NCI-H510A treated with DMSO at 0.1 percent for 48 hours (cell line): ENCODE measurements at regions not wholly inside any gene's neighbourhood (a gene's known extent, or its start where the extent isn't known, plus 50 kb on each side); places are given as distances from the start of the nearest gene placed in this dataset.

Experiments used
- DNase-seq: peaks from one replicate; lab custom pipeline; 2025; lab: John Stamatoyannopoulos, UW

DNA sequence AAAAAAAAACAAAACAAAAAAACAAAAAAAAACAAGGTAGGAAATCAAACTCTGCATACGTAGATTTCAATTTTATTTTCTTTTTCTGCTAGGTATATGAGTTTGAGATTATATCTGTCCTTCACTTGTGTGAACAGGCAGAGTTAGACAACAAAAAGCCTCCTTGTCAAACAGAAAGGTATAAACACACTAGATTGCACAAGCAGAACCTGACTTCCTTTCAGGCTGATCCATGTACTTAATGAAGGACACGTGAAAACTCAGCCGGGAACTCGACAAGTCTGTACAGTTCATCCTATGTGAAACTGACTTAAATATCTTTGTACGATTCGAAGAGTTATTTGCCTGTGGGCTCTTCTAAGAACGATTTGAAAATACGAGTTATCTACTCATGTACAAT is 254.1 kb downstream of the ARL4A start:
- peak; percentile 70 for DNase-seq

DNA sequence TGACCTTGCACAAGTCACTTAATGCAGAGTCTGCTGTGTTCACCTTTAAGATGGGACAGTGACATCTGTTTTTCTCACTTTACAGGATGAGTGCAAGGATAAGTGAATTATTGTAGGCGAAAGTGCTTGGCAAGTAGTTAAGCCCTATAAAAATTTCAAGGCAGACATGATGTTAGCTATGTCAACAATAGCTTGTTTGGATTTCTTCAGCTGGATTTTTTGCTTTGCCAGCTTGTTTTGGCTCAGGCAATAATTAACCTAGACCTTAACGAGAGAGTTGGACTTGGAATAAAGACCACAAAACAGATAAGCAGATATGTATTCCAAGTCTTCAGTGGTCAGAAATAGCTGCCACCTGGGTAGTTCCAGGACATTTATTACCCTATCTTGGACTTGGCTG is 255.2 kb downstream of the ARL4A start:
- DNase-seq, result peak; percentile 74

DNA sequence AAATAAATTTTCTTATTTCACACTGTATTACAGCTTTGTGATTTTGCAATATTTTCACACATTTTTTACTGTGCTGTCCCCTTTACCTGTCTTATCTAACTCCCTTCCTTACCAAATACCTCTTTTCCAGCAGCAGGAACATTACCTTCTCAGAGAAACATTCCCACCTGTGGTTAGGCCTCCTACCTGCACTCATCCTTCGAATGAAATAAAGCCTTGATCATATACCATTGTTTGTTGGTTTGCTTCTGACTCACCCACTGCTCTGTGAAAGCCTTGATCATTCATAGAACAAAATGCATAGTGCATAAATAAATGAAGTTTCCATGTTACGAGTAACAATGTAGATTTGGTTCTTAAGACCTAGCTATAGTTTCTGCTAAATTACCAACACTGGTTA is 256.3 kb downstream of the ARL4A start:
- DNase-seq, result no peak

DNA sequence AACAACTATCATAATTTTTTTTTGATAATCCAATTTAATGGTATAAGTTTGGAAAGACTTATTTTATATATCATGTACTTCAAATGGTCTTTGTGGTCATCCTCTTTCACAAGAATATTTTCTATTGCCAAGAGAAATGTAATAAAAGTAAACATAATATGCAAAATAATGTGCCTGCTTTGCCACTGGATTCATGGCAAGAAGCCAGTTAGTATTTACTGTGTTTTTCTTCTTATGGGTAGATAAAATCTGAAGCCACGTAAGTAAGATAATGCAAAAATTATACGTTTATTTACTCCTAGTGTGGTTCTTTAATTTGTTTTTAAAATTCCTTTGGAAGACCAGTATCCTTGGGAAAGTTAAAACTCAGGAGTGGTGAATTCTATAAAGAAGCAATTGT is 258.5 kb downstream of the ARL4A start:
- DNase-seq, result no peak

DNA sequence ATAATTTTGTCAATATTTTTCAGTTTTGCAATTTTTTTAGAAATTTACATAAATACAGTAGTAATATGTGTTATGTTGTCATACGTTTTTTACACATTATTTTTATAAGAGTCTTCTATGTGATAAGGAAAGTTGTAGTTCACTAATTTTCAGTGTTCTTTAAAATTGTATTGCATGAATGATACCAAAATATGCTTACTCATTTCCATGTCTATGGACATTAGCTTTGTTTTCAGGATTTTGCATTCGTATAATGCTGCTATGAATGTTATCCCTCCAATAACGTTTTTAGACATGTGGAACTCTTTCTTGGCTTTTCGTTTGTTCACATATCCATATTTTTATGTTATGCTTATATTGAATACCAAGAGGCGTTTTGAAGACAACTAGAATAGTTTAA is 260.0 kb downstream of the ARL4A start:
- DNase-seq, result no peak

DNA sequence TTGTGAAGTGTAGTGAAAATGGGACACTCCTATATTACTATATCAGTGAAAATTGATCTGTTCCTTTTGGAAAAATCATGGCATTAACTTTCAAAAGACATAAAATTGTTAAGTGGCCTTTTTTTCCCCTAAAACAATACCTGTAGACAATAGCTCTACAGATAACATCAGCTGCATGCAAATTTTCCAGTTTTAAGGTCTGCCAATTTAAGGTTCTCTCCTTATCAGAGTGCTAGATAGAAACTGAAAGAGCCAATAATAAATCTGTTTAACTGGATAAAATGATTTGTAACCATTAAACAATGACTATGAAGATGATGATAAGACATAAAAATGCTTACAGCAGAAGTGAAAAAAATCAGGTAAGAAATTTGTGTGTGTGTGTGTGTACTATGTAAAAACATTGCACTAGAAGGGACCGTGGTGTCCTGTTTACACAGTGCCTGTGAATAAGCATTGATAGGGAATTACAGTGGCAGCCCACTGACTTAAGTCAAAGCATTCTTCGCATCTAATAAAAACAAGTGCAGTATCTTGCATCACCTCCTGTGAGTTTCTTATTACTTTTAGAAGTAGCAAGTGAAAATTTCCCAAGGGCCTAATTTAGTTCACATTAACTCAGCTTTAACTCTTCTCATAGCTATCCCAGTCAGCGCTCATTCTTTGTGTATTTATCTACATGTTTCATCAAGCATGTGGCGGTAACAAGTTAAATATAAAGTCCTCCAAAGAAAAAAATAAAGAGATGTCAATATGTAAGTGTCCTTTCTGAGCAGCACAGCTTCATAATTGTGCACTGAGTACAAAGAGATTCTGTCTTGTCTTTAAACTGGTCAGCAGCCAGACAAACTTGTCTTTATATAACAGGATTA is 261.9 kb downstream of the ARL4A start:
- no peak for DNase-seq

DNA sequence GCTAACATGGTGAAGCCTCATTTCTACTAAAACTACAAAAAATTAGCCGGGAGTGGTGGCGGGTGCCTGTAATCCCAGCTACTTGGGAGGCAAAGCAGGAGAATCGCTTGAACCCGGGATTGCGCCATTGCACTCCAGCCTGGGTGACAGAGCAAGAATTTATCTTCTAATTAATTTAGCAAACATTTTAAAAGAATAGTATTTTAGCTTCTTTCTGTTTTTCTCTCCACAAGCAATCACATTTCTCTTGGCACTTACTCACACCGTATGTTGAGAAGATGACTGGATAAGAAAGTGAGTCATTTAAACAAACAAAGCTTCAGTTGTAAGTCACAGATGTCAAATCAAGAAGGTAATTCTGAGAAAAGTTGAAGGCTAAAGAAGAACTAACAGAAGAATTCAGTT is 264.0 kb downstream of the ARL4A start:
- DNase-seq, result no peak

DNA sequence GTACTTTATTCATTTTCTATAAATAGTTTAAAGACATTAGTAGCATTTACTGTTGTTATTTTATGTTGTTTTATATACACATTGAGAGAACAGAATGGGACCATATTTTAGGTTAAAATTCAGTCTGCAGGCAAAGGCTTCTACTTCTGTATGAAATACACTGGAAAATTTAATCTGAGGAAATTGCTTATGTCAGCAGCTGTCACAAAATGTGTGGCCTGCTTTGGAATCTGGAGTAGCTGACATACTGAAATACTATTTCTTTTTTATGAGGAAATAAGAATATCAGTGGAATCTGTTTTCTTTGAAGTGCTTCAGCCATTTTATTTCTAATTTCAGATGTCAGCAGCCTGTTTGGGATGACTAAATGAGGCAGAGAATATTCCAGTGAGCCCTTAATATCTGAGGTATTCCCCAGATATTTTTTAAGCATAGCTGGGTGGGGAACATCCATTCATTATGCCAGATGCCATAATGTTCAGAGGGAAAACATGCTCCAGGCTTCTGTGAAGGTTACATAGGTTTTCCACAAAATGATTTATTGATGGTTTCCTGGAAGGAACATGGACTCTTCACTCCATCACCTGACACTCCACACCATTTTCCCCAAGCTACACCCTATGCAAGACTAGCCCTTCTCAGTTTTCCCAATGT is 267.1 kb downstream of the ARL4A start:
- DNase-seq, result no peak

DNA sequence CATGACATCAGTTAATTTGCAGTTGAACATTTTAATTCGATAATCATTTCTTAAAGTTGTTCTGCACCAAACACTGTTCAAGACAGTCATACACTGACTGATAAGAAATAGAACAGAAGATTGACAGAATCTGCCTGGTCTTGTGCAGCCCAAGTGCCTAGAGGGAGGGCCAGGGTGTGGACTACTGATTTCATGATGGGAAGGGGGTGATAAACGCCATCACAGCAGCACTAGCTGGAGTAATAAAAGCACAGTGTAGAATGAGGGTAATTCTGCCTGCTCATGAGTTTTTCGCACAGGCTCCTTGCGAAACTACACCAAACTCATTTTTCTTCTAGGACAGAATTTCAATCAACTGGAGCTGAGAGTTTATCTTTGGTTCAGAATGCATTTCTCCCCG is 270.1 kb downstream of the ARL4A start:
- DNase-seq, result no peak

DNA sequence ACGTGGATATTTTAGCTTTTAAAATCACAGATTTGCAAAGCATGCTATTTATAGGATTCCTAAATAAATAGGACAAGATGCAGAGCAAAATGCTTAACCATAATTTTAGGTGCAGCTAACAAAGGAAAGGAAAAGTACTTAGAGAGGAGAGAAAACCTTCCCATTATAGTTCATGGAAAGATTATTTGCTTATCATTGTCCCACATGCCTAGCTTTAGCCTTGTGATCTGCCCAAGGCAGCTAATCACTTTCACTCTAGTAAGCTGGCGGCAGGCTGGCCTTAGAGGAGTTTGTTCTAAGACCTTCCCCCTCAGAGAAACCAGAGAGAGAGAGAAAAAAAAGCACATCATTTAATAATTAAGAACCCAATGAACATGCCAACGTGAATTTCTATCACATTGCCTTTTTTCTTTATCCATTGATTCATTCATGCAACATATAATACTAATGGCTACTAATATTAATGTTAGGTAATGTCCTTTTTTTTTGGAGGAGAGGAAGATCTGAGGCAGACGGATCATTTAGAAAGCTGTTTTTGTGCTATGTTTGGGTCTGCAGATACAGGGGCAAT is 274.6 kb downstream of the ARL4A start:
- no peak for DNase-seq

DNA sequence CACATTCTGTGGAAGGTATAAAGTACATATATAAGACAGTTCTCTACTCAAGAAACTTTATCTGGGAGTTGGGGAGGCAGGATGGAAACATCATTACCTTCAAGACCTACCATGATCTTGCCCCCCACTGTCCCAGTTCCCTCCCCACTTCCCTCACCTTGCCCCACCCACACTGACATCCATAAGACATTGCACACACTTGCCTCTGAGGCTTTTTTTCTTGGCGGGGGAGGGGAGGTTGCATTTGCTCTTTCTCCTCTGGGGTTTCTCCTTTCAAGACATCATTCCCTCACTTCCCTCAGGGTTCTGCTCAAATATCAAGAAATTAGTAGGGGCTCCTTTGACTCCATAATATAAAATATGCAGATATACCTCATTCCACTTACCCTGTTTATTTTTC is 276.0 kb downstream of the ARL4A start:
- DNase-seq, result no peak

DNA sequence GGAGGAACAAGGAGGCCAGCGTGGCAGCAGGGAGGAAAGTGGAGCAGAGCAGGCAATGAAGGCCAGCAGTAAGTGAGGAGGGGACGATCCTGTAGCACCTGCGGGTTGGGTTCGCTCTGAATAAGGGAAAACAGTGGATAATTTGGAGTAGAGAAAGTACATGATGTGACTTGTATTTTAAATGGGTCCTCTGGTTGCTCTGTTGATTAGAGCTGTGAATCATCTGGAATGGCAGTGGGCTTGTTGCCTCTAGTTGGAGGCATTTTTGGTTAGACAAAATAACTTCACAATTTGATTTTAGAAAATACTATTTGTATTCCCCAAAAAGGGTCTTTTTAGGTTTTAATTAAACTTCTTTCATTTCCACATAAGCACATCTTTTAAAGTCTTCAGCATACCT is 277.4 kb downstream of the ARL4A start:
- no peak for DNase-seq

DNA sequence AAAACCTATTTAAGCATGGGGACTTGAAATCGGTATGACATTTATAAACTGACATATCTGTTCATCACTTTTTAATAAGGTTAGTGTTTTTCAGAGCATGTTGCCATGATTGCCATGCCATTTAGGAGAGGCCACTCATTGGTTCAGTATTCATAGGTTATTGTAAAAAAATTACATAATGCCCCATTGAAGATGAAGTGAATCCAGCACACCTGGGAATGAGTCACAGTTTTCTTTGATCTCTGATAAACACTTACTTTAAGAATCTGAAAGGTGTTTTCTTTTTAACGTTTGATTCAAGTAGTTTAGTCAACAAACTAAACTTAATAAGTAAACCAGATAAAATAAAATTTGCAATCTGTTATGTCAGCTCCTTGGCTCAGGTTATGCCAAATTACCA is 278.3 kb downstream of the ARL4A start:
- peak; percentile 61 for DNase-seq

DNA sequence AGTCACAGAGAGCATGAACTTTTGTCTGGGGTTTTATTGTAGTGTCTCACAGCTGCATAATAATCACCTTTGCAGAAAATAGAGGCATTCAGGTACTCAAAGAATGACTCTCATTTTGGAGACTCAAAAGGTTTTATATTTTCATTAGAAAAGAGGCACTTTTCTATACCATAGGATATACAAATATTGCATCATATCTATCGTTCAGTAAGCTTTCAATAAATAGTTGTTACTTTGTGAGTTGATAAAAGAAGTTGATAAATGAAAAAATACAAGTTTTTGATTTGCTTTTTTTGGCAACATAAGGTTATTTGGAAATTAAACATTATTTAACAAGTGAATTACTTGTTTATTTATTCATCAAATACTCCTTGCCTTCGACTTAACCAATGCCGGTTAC is 279.9 kb downstream of the ARL4A start:
- no peak for DNase-seq

DNA sequence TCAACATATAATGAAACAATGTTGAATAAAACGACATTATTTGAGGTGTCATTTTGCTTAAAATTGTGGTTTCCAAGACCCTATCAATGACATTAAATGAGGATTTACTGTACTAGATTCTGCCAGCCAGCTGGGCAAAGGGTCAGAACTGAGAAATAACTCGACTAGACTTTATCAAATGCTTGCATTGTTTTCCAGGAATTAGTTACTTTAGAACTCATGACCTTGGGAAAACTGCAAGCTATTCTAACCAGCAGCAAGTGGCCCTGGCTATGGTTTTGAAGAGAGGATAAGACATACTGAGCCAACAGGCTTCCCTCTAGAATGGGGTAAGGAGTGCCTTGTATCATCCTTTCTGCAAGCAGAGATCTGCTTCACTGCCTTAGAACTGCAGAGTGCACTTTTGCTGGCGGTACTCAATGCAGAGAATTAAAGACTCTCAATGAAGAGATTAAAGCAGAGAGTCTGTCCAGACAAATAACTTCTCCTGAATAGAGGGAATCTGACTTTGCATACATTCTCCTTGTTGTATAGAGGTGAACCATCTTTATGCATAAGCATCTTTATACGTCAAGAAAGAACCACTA is 281.5 kb downstream of the ARL4A start:
- no peak for DNase-seq

DNA sequence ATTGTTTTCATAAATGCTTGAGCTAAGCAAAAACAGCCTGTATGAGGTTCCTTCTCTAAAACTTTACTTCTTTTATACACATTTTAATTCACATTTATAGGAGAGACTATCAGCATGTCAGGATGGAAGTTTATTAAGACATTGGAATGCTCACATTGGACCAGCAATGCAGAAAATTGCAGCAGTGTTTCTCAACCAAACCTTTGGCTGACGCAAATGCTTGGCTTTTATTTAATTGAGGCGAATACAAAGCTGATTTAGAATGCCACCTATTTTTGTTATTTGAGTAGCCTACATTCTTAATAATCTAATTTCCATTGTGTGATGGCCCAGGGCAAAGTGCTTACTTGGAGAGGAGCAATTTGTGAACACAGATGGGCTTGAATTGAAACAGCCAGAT is 283.2 kb downstream of the ARL4A start:
- DNase-seq, result no peak

DNA sequence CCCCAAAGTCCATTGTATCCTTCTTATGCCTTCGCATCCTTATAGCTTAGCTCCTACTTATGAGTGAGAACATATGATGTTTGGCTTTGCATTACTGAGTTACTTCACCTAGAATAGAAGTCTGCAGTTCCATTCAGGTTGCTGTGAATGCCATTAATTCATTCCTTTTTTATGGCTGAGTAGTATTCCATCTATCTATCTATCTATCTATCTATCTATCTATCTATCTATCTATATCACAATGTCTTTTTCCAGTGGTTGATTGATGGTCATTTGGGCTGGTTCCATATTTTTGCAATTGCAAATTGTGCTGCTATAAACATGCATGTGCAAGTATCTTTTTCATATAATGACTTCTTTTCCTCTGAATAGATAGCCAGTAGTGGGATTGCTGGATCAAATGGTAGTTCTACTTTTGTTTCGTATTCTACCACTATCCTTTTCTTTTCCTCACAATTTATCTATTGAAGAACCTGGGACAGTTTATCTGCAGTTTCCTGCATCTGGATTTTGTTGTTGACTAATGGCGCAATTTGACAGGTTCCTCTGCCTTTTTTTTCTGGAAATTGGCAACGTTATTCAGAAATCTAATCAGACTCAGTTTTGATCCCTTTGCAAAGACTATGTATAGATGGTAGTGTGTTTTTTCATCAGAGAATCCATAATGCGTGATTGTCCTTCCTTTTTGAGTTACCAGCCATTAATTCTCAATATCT is 287.2 kb downstream of the ARL4A start:
- no peak for DNase-seq

DNA sequence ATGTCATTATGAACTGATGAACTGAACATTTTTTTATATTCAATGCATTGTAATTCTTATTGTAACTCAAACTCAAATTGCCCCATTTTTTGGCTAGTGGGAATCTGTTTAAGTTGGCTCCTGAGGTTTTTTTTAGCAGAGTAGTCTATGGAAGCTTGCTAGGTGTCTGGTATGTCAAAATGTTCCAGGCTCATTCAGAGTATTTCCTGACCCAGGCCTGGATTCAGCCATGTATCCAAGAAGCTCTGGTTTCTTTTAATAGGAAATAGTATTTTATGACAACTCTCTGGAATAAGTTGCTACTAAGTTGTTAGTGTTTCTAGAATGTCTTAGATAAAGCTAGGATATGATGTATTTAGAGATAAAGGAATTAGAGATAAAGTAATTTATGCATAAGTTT is 288.0 kb downstream of the ARL4A start:
- DNase-seq, result no peak

DNA sequence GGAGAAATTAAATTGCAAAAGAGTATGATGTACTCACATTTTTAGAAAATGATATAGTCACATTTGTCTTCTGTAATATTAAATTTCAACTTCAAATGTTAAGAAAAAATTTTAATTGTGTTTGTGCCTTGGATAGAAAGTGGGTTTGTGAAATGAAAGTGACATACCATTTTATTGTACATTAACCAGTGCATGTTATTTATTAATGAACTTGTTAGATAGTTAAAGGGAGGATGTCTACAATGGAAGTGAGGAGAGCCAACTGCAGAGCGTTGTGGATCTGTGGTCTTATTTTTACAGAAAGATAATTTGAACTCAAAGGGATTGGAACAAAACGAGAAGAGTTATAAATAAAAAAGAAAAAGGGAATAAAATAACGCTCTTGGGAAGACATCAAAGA is 291.7 kb downstream of the ARL4A start:
- no peak for DNase-seq

DNA sequence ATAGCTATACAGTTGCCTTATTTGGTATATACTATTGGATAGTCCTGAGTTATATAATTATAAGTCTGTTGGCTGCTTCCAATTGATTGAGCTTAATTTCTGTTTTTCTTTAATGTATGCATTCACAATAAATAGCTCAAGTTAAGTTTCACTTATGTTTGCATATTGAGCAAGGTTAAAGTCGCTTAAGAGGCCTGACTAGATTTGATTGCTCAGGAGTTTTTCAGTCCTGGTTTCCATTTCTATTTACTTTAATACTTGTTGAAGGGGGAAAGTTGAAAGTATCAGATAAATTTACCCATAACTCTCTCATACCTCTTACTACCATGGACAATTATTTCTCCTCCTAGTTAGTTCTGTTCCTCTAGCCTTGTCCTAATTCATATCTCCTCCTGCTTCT is 294.7 kb downstream of the ARL4A start:
- peak; percentile 37 for DNase-seq

DNA sequence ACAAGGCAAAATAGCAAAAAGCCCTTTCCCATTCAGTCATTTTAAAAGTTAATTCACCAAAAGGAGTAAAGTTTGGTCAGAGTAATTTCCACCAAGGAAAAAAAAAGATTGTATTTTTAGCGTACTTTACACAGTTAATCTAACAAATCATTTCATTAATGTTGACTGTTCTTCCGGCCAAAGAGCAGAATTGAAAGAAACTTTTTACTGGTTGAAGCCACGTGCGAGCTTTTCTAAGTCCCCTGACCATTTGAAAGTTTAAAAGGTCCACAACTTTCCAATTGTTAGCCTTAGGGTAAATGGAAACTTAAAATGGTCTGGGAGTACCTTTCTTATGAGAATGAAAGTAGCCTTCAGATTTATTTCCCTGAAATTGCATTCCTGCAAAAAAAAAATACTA is 296.7 kb downstream of the ARL4A start:
- DNase-seq, result no peak

DNA sequence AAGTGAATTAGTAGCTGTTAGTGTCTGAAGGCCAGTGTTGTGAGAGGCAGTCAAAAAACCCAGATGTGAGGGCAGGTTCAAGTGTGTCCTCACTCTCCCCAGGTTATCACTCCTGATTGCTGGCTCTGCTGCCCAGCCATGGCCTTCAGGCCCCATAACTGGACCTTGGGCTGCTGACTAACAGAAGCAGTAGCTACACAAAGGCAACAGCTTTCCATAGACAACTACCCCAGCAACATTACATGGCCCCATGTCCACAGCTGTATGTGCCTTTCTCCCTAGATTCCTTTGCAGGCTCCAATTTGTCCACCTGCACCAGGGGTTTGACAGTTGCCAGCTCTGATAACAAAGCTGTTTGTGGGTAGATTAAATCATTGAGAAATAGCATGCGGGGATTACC is 297.8 kb downstream of the ARL4A start:
- no peak for DNase-seq
